Hepatocyte (in vitro differentiated cells): ENCODE measurements at regions not wholly inside any gene's neighbourhood (a gene's known extent, or its start where the extent isn't known, plus 50 kb on each side); places are given as distances from the start of the nearest gene placed in this dataset.
"Not testable (repeated sequence)": the region's sequence is repeated elsewhere in the genome, so short reads cannot be mapped to it uniquely, and the experiment has no call there.

ENCODE experiments used
- DNase-seq: peaks from one replicate; pipeline ENCODE4 v3.0.0-alpha.2; 2016; ENCODE audit warnings: low spot score
- H2AFZ ChIP-seq: fragments of 200-600 bp; sonication (generic); 2 replicates; pipeline ENCODE4 v1.6.0; 2016; ENCODE audit warnings: antibody characterized with exemption, mild to moderate bottlenecking
- H3K27ac ChIP-seq: fragments of 200-600 bp; sonication (generic); 2 replicates; pipeline ENCODE4 v1.5.1; 2016; ENCODE audit warnings: mild to moderate bottlenecking
- H3K27me3 ChIP-seq: fragments of 200-600 bp; sonication (generic); 2 replicates; pipeline ENCODE4 v1.6.1; 2016
- H3K36me3 ChIP-seq: fragments of 200-600 bp; sonication (generic); replicated peaks from 2 replicates; pipeline ENCODE4 v1.5.1; 2016; ENCODE audit warnings: low read depth; ENCODE audit not compliant: insufficient read depth
- H3K4me1 ChIP-seq: fragments of 200-600 bp; sonication (generic); 2 replicates; pipeline ENCODE4 v1.5.1; 2016; ENCODE audit warnings: mild to moderate bottlenecking, moderate library complexity; ENCODE audit not compliant: insufficient read depth
- H3K4me2 ChIP-seq: fragments of 200-600 bp; sonication (generic); 2 replicates; pipeline ENCODE4 v1.6.0; 2016
- H3K4me3 ChIP-seq: fragments of 200-600 bp; sonication (generic); 2 replicates; pipeline ENCODE4 v1.5.1; 2016; ENCODE audit warnings: mild to moderate bottlenecking
- H3K79me2 ChIP-seq: fragments of 200-600 bp; sonication (generic); 2 replicates; pipeline ENCODE4 v1.6.0; 2017; ENCODE audit warnings: mild to moderate bottlenecking
- H3K9me2 ChIP-seq: fragments of 200-600 bp; sonication (generic); replicated peaks from 2 replicates; pipeline ENCODE4 v1.6.0; 2017; ENCODE audit warnings: mild to moderate bottlenecking; ENCODE audit not compliant: insufficient read depth
- H3K9me3 ChIP-seq: fragments of 200-600 bp; sonication (generic); 2 replicates; pipeline ENCODE4 v1.5.1; 2016; ENCODE audit warnings: low read depth, mild to moderate bottlenecking
- H4K20me1 ChIP-seq: fragments of 200-600 bp; sonication (generic); 2 replicates; pipeline ENCODE4 v1.6.0; 2016; ENCODE audit warnings: mild to moderate bottlenecking; ENCODE audit not compliant: insufficient read depth, poor library complexity, severe bottlenecking
- CTCF ChIP-seq: fragments of 200-600 bp; sonication (generic); IDR thresholded peaks from 2 replicates; pipeline ENCODE4 v1.5.1; 2016; ENCODE audit warnings: antibody characterized with exemption, mild to moderate bottlenecking; ENCODE audit not compliant: poor library complexity
- EZH2 ChIP-seq: fragments of 200-600 bp; sonication (generic); IDR thresholded peaks from 2 replicates; pipeline ENCODE4 v1.6.1; 2016; ENCODE audit warnings: antibody characterized with exemption, mild to moderate bottlenecking, borderline replicate concordance
- EZH2phosphoT487 ChIP-seq: fragments of 200-600 bp; sonication (generic); IDR thresholded peaks from one replicate; pipeline ENCODE4 v1.6.1; 2018; ENCODE audit warnings: antibody characterized with exemption, mild to moderate bottlenecking, low read depth, moderate library complexity; ENCODE audit not compliant: unreplicated experiment, severe bottlenecking
- WGBS: methylation state at CpG from one replicate; pipeline ENCODE4 v1.1.6; 2016; ENCODE audit warnings: low lambda C conversion rate; ENCODE audit errors: missing lambda C conversion rate; 5-methylcytosine and 5-hydroxymethylcytosine counted together

- DNase-seq = no peak
- Histone ChIP-seq H3K9me3 (no peaks in the 10 kb centered on the region), H3K9me2 (no peaks in the 10 kb centered on the region), H3K27ac (no peak overlapping the region), H3K36me3 (no peaks in the 10 kb centered on the region), H3K27me3 (no peaks in the 10 kb centered on the region), H2AFZ (no peak overlapping the region), H3K4me3 (no peak overlapping the region), H3K4me2 (no peak overlapping the region), H3K4me1 (no peaks in the 10 kb centered on the region), H4K20me1 (no peaks in the 10 kb centered on the region), H3K79me2 (no peaks in the 10 kb centered on the region)
- TF ChIP-seq EZH2phosphoT487 (no peak), EZH2 (no peak), CTCF (no peak)
- WGBS = 94% methylated on average over 7 of the region's 7 CpGs
These were observed 168.4 kb downstream of the MSX2 start for GRCh38 chr5:174892742-174893141.

DNA sequence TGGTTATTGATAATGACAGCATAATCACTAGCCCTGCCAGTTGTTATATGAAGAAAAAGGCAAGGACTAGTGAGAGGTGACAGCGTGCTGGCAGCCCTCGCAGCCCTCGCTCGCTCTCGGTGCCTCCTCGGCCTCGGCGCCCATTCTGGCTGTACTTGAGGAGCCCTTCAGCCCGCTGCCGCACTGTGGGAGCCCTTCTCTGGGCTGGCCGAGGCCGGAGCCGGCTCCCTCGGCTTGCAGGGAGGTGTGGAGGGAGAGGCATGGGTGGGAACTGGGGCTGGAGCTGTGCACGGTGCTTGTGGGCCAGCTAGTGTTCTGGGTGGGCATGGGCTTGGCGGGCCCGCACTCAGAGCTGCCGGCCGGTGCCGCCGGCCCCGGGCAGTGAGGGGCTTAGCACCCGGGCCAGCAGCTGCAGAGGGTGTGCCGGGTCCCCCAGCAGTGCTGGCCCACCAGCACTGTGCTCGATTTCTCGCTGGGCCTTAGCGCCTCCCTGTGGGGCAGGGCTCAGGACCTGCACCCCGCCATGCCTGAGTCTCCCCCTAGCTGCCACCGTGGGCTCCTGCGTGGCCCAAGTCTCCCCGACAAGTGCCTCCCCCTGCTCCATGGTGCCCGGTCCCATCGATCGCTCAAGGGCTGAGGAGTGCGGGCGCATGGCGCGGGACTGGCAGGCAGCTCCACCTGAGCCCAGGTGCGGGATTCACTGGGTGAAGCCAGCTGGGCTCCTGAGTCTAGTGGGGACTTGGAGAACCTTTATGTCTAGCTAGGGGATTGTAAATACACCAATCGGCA, 156.2 kb downstream of the MSX2 start:
- not testable (repeated sequence) for H3K4me2 ChIP-seq, H3K4me3 ChIP-seq, H3K36me3 ChIP-seq, H3K27ac ChIP-seq, H4K20me1 ChIP-seq, H2AFZ ChIP-seq, DNase-seq, H3K27me3 ChIP-seq, H3K9me3 ChIP-seq, H3K9me2 ChIP-seq, H3K79me2 ChIP-seq, H3K4me1 ChIP-seq
- WGBS = 97% methylated on average over 34 of the region's 40 CpGs

GRCh38 chr5:174877987-174878386, 153.6 kb downstream of the MSX2 start:
- no peak overlapping the region for H3K27ac ChIP-seq
- no peaks in the 10 kb centered on the region for H4K20me1 ChIP-seq
- TF ChIP-seq EZH2 (no peak), EZH2phosphoT487 (no peak), CTCF (no peak)
- DNase-seq = no peak
- H3K4me2 ChIP-seq = no peak overlapping the region
- H3K4me3 ChIP-seq = no peak overlapping the region
- H3K4me1 ChIP-seq = no peaks in the 10 kb centered on the region
- no peaks in the 10 kb centered on the region for H3K9me2 ChIP-seq
- no peaks in the 10 kb centered on the region for H3K79me2 ChIP-seq
- H3K9me3 ChIP-seq = no peaks in the 10 kb centered on the region
- no peaks in the 10 kb centered on the region for H3K36me3 ChIP-seq
- no peak overlapping the region for H2AFZ ChIP-seq
- peaks cover 13% of the 10 kb centered on the region for H3K27me3 ChIP-seq
- 90% methylated on average over 1 of the region's 1 CpG for WGBS

- Histone ChIP-seq H3K27me3 (peaks cover 13% of the 10 kb centered on the region), H2AFZ (no peak overlapping the region), H3K36me3 (no peaks in the 10 kb centered on the region), H3K4me1 (no peaks in the 10 kb centered on the region), H3K4me2 (no peak overlapping the region), H3K27ac (no peak overlapping the region), H3K9me3 (no peaks in the 10 kb centered on the region), H3K9me2 (no peaks in the 10 kb centered on the region), H3K4me3 (no peak overlapping the region), H3K79me2 (no peaks in the 10 kb centered on the region), H4K20me1 (no peaks in the 10 kb centered on the region)
- 68% methylated on average over 1 of the region's 1 CpG for WGBS
- TF ChIP-seq EZH2 = no peak
- TF ChIP-seq CTCF = no peak
- TF ChIP-seq EZH2phosphoT487 = no peak
- peak; percentile 7 for DNase-seq
These were observed 147.9 kb downstream of the MSX2 start for GRCh38 chr5:174872271-174872670.
